ENCODE measurements at regions not wholly inside any gene's neighbourhood (a gene's known extent, or its start where the extent isn't known, plus 50 kb on each side); places are given as distances from the start of the nearest gene placed in this dataset.
"Not testable (repeated sequence)": the region's sequence is repeated elsewhere in the genome, so short reads cannot be mapped to it uniquely, and the experiment has no call there.

DNA sequence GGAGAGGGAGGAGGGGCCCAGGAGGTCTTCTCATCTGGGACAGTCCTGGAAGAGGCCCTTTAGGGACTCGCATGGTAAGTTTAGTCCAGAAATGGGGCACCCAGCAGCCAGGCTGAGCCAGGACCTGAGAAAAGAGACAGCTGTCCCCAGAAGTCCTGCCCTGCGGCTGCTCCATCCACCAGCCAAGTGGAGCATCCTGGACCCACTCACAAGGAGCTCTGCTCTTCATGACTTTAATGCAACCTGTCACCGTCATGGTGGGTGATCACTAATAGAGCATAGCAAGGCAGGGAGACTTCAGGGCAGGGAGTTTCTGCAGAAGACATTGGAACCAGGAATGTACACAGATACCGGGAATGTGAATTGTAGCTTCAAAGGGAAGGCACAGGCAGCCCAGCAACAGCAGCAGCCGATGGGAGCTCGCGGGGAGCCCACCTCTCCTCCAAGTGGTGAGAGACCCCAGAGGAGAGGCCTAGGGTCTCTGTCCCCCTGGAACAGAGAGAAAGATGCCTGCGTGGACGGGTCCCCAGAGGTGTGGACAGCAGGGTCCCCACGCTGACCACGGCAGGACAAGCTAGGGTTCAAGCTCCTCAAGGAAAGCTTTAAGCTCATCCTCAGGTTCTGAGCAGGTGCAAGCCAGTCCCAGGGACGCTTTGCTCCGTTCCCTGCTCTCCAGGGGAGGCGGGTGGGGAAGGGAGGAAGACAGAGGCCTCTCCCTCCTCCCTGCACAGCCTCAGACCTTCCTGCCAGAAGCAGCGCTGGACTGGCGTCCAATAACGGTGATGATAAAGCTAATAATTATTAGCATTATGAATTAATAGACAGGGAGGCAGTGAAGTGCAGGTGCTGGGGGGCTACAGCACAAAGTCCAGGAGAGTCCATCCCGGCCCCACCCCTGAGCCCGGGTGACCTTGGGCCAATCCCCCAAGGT is 335.3 kb downstream of the ADGRD1 start:
- TF ChIP-seq POLR2A, CTCF (IDR thresholded peaks at IDR 0.05): not testable (repeated sequence)
